H1 (cell line): ENCODE measurements at regions not wholly inside any gene's neighbourhood (a gene's known extent, or its start where the extent isn't known, plus 50 kb on each side); places are given as distances from the start of the nearest gene placed in this dataset.

Source experiments
- CEBPB ChIP-seq: IDR thresholded peaks from 2 replicates; pipeline ENCODE4 v1.6.1; 2012; ENCODE audit warnings: low read depth, low read length
- CREB1 ChIP-seq: IDR thresholded peaks from 2 replicates; pipeline ENCODE4 v1.6.1; 2012; ENCODE audit warnings: inconsistent platforms
- EP300 ChIP-seq, 2 experiments: IDR thresholded peaks; 1 replicate in 1 of 2; 2 replicates in 1 of 2; pipeline ENCODE4 v1.6.1; 2011 to 2012; ENCODE audit warnings: low read depth in 2 of 2, low read length in 2 of 2, mild to moderate bottlenecking in 2 of 2, borderline replicate concordance in 1 of 2, inconsistent platforms in 1 of 2, moderate library complexity in 1 of 2
- EZH2 ChIP-seq: fragments of 200-600 bp; sonication (generic); IDR thresholded peaks from 2 replicates; pipeline ENCODE4 v1.7.1; 2012; ENCODE audit warnings: low read depth, mild to moderate bottlenecking, moderate library complexity, low read length, inconsistent platforms; ENCODE audit not compliant: severe bottlenecking
- FOSL1 ChIP-seq: IDR thresholded peaks from 2 replicates; pipeline ENCODE4 v1.6.1; 2011; ENCODE audit warnings: mild to moderate bottlenecking, low read depth, low read length, moderate library complexity; ENCODE audit not compliant: insufficient read depth
- TAF7 ChIP-seq: optimal IDR thresholded peaks from 2 replicates; pipeline ENCODE3; 2011; ENCODE audit warnings: low read depth, mild to moderate bottlenecking, inconsistent platforms, low read length, moderate library complexity, borderline replicate concordance

DNA sequence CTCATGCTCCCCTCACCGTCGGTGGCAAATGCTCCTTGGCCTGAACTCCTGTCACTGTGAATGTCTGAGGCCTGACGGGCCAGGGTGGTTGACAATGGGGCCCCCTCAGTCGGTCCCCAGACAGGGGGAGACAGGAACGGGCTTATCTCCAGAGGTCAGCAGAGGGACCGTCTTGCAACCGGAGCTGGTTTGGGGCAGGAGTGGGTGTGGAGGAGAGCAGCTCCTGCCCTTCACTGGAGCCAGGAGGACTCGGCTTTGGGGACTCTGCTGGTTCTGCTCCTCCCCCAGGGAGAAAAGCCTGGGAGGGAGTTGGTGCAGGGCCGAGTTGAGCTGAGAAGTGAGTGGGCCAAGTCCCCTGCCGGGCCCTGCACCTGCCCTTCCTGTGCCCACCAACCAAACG lies 354.4 kb downstream of the BRD1 start (continued):
- TF ChIP-seq EP300 (IDR thresholded peaks at IDR 0.05; ENCODE audit: borderline replicate concordance in 1 of 2, low read depth in 2 of 2, low read length in 2 of 2) = no peak
- no peak for TF ChIP-seq FOSL1
- TF ChIP-seq TAF7 = no peak
- TF ChIP-seq EZH2 = no peak
- no peak for TF ChIP-seq CREB1
- no peak for TF ChIP-seq CEBPB
